ENCODE measurements at regions not wholly inside any gene's neighbourhood (a gene's known extent, or its start where the extent isn't known, plus 50 kb on each side); places are given as distances from the start of the nearest gene placed in this dataset.

DNA sequence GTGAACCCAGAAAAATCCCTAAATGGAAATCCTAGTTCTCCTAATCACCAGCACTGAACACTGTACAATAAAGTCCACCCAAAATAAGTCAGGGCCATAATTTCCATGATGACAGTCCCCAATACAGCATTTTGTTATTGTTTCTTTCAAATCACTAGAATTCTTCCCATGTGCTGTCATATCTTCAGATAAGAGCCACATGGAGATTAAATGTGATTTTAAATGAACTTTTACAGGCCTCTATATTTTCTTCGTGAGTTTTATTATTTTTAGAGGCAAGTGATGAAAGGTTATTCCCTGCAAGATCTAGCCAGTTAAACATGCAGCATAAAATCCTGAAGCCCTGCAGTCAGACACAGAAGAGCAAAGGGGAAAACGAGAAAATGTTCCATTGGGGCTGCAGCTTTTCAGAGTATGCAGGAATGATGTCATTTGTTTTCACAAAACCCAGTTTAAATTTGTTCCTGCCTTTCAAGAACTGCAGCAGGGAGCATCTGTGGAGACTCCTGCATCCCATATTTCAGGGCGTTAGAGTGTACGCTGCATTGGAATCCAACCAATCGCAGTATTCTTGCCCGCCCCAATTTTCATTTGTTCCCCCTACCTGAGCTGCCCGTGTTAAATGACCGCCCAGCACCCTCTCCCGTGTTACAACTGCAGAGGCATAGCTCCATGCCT, 167.2 kb upstream of the KLF12 start:
- dilution Hi-C loops (cut with MboI; ENCODE audit: extremely low pct_ligation_motif_present, low sequenced_read_pairs) = no loop called here
- TF ChIP-seq EZH2 (IDR thresholded peaks at IDR 0.05; ENCODE audit: low read length) = no peak
- Histone ChIP-seq H3K4me1 (ENCODE audit: control insufficient read depth, extremely low read depth, insufficient read depth, low read length) (no peaks in the 10 kb centered on the region), H3K27me3 (ENCODE audit: control insufficient read depth, extremely low read depth, insufficient read depth, low read length) (no peaks in the 10 kb centered on the region), H3K27ac (ENCODE audit: control insufficient read depth, insufficient read depth, low read length) (no peak overlapping the region), H3K9me3 (ENCODE audit: control insufficient read depth, low read depth, low read length) (no peaks in the 10 kb centered on the region), H3K4me3 (ENCODE audit: control insufficient read depth in 2 of 3, extremely low read depth in 1 of 3, insufficient read depth in 2 of 3, low read depth in 1 of 3, low read length in 3 of 3) (no peak overlapping the region), H3K9ac (ENCODE audit: control insufficient read depth, extremely low read depth, insufficient read depth, low read length) (no peak overlapping the region), H3K36me3 (ENCODE audit: control insufficient read depth in 2 of 2, extremely low read depth in 1 of 2, insufficient read depth in 2 of 2, low read length in 2 of 2) (no peaks in the 10 kb centered on the region), H4K20me1 (ENCODE audit: control insufficient read depth, extremely low read depth, insufficient read depth, low read length) (no peaks in the 10 kb centered on the region), H3K9me1 (ENCODE audit: control insufficient read depth, extremely low read depth, insufficient read depth, low read length) (no peaks in the 10 kb centered on the region), H3K4me2 (ENCODE audit: control insufficient read depth, extremely low read depth, insufficient read depth, low read depth, low read length) (no peak overlapping the region), H2AFZ (ENCODE audit: control insufficient read depth, low read length) (no peak overlapping the region), H3K79me2 (ENCODE audit: control insufficient read depth, insufficient read depth, low read length) (no peaks in the 10 kb centered on the region)
- FAIRE-seq = no peak
- DNase-seq (ENCODE audit: low read depth, low spot score) = no peak

- Histone ChIP-seq H4K20me1 (ENCODE audit: control insufficient read depth, extremely low read depth, insufficient read depth, low read length) (no peaks in the 10 kb centered on the region), H3K4me3 (ENCODE audit: control insufficient read depth in 2 of 3, extremely low read depth in 1 of 3, insufficient read depth in 2 of 3, low read depth in 1 of 3, low read length in 3 of 3) (no peak overlapping the region), H3K9ac (ENCODE audit: control insufficient read depth, extremely low read depth, insufficient read depth, low read length) (no peak overlapping the region), H3K9me3 (ENCODE audit: control insufficient read depth, low read depth, low read length) (no peaks in the 10 kb centered on the region), H2AFZ (ENCODE audit: control insufficient read depth, low read length) (no peak overlapping the region), H3K9me1 (ENCODE audit: control insufficient read depth, extremely low read depth, insufficient read depth, low read length) (no peaks in the 10 kb centered on the region), H3K4me2 (ENCODE audit: control insufficient read depth, extremely low read depth, insufficient read depth, low read depth, low read length) (no peak overlapping the region), H3K4me1 (ENCODE audit: control insufficient read depth, extremely low read depth, insufficient read depth, low read length) (no peaks in the 10 kb centered on the region), H3K27me3 (ENCODE audit: control insufficient read depth, extremely low read depth, insufficient read depth, low read length) (no peaks in the 10 kb centered on the region), H3K36me3 (ENCODE audit: control insufficient read depth in 2 of 2, extremely low read depth in 1 of 2, insufficient read depth in 2 of 2, low read length in 2 of 2) (no peaks in the 10 kb centered on the region), H3K79me2 (ENCODE audit: control insufficient read depth, insufficient read depth, low read length) (no peaks in the 10 kb centered on the region), H3K27ac (ENCODE audit: control insufficient read depth, insufficient read depth, low read length) (no peak overlapping the region)
- dilution Hi-C loops (cut with MboI; ENCODE audit: extremely low pct_ligation_motif_present, low sequenced_read_pairs) = no loop called here
- no peak for TF ChIP-seq EZH2 (IDR thresholded peaks at IDR 0.05; ENCODE audit: low read length)
- no peak for TF ChIP-seq CTCF (optimal IDR thresholded peaks at IDR 0.05 in 1 of 3, IDR thresholded peaks at IDR 0.05 in 1 of 3, conservative IDR thresholded peaks at IDR 0.05 in 1 of 3; ENCODE audit: extremely low read depth in 1 of 3, insufficient read depth in 2 of 3, low read length in 3 of 3)
- no peak for FAIRE-seq
- no peak for DNase-seq (ENCODE audit: low read depth, low spot score)
Measured at GRCh38 chr13:74300162-74300561, 166.0 kb upstream of the KLF12 start.

DNA sequence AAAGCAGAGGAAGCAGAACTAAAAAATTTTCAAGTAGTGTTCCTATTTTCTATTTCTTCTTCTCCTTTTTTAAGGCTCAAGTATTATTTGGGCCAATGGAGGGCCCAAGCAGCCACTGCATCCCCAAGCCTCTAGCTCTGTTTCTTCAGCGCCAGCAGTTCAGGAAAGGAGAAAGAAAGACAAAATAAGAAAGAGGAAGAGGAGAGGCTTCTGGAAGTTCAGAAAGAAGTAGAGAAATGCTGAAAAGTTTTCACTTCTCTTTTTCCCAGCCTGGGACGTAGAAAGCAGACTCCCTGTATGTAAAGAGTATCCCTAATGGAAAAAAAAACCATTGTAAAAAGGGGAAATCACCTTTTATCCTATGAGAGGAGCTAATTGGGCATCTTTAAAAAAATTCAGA, 165.5 kb upstream of the KLF12 start:
- FAIRE-seq (no peak), DNase-seq (ENCODE audit: low read depth, low spot score) (no peak)
- Histone ChIP-seq H3K79me2 (ENCODE audit: control insufficient read depth, insufficient read depth, low read length) (no peaks in the 10 kb centered on the region), H3K27me3 (ENCODE audit: control insufficient read depth, extremely low read depth, insufficient read depth, low read length) (no peaks in the 10 kb centered on the region), H2AFZ (ENCODE audit: control insufficient read depth, low read length) (no peak overlapping the region), H4K20me1 (ENCODE audit: control insufficient read depth, extremely low read depth, insufficient read depth, low read length) (no peaks in the 10 kb centered on the region), H3K36me3 (ENCODE audit: control insufficient read depth in 2 of 2, extremely low read depth in 1 of 2, insufficient read depth in 2 of 2, low read length in 2 of 2) (no peaks in the 10 kb centered on the region), H3K4me1 (ENCODE audit: control insufficient read depth, extremely low read depth, insufficient read depth, low read length) (no peaks in the 10 kb centered on the region), H3K4me2 (ENCODE audit: control insufficient read depth, extremely low read depth, insufficient read depth, low read depth, low read length) (no peak overlapping the region), H3K27ac (ENCODE audit: control insufficient read depth, insufficient read depth, low read length) (no peak overlapping the region), H3K9me3 (ENCODE audit: control insufficient read depth, low read depth, low read length) (no peaks in the 10 kb centered on the region), H3K4me3 (ENCODE audit: control insufficient read depth in 2 of 3, extremely low read depth in 1 of 3, insufficient read depth in 2 of 3, low read depth in 1 of 3, low read length in 3 of 3) (no peak overlapping the region), H3K9me1 (ENCODE audit: control insufficient read depth, extremely low read depth, insufficient read depth, low read length) (no peaks in the 10 kb centered on the region), H3K9ac (ENCODE audit: control insufficient read depth, extremely low read depth, insufficient read depth, low read length) (no peak overlapping the region)
- dilution Hi-C loops (cut with MboI; ENCODE audit: extremely low pct_ligation_motif_present, low sequenced_read_pairs) = no loop called here
- TF ChIP-seq CTCF (optimal IDR thresholded peaks at IDR 0.05 in 1 of 3, IDR thresholded peaks at IDR 0.05 in 1 of 3, conservative IDR thresholded peaks at IDR 0.05 in 1 of 3; ENCODE audit: extremely low read depth in 1 of 3, insufficient read depth in 2 of 3, low read length in 3 of 3) (no peak), EZH2 (IDR thresholded peaks at IDR 0.05; ENCODE audit: low read length) (no peak)
